A673 (cell line): ENCODE measurements at regions not wholly inside any gene's neighbourhood (a gene's known extent, or its start where the extent isn't known, plus 50 kb on each side); places are given as distances from the start of the nearest gene placed in this dataset.

Source experiments
- CTCF ChIP-seq: fragments of 300-800, 200-600 bp; sonication (generic); conservative IDR thresholded peaks from 2 replicates; pipeline ENCODE4 v1.5.1; 2017; ENCODE audit warnings: low read depth, mild to moderate bottlenecking, antibody characterized with exemption, low read length, moderate library complexity, mixed read lengths
- EZH2 ChIP-seq: fragments of 200-600 bp; sonication (generic); IDR thresholded peaks from 2 replicates; pipeline ENCODE4 v1.6.1; 2017; ENCODE audit warnings: borderline replicate concordance, low read depth, mild to moderate bottlenecking, mixed read lengths, antibody characterized with exemption, low read length; ENCODE audit not compliant: poor library complexity, severe bottlenecking

GRCh38 chr18:66150650-66151049 lies 399.8 kb downstream of the CDH7 start:
- TF ChIP-seq EZH2 (no peak), CTCF (no peak)
